HepG2 (cell line): ENCODE measurements at regions not wholly inside any gene's neighbourhood (a gene's known extent, or its start where the extent isn't known, plus 50 kb on each side); places are given as distances from the start of the nearest gene placed in this dataset.
A peak's percentile ranks its signal among the peaks of the same experiment; 100 is the strongest.

Source experiments
- BCL6 ChIP-seq: IDR thresholded peaks from 2 replicates; pipeline ENCODE4 v1.6.1; 2016; ENCODE audit warnings: missing genetic modification reagents, missing compliant biosample characterization
- CCDC6 ChIP-seq: sonication (generic); formaldehyde crosslinking; IDR thresholded peaks from 2 replicates; pipeline ENCODE4 v1.8.1; 2022; ENCODE audit warnings: mild to moderate bottlenecking, missing genetic modification reagents, moderate library complexity
- CENPBD1 ChIP-seq: sonication (generic); formaldehyde crosslinking; IDR thresholded peaks from 2 replicates; pipeline ENCODE4 v1.8.0; 2022; ENCODE audit warnings: missing genetic modification reagents, low read depth, mild to moderate bottlenecking, borderline replicate concordance
- E2F1 ChIP-seq: sonication (generic); formaldehyde crosslinking; IDR thresholded peaks from 2 replicates; pipeline ENCODE4 v1.5.0; 2020; ENCODE audit warnings: missing genetic modification reagents
- ELF1 ChIP-seq: sonication (generic); formaldehyde crosslinking; IDR thresholded peaks from 2 replicates; pipeline ENCODE4 v1.4.0; 2020; ENCODE audit warnings: missing genetic modification reagents
- FOXO4 ChIP-seq: sonication (generic); formaldehyde crosslinking; conservative IDR thresholded peaks from 2 replicates; pipeline ENCODE4 v1.8.1; 2023; ENCODE audit warnings: missing genetic modification reagents
- HNRNPK ChIP-seq: fragments of 200-400 bp; formaldehyde crosslinking; IDR thresholded peaks from 2 replicates; pipeline ENCODE4 v1.6.1; 2018; ENCODE audit warnings: low read length, low read depth, moderate library complexity, mild to moderate bottlenecking; ENCODE audit not compliant: poor library complexity, severe bottlenecking
- KMT2B ChIP-seq: IDR thresholded peaks from 2 replicates; pipeline ENCODE4 v1.6.1; 2016; ENCODE audit warnings: missing genetic modification reagents, missing compliant biosample characterization
- LCORL ChIP-seq, 2 experiments: fragments of 450-650 bp in 1 of 2; sonication (generic) in 1 of 2; formaldehyde crosslinking in 1 of 2; IDR thresholded peaks; 2 replicates each; pipeline versions ENCODE4 v1.5.0 to v1.6.1; 2017 to 2020; ENCODE audit warnings: antibody characterized with exemption in 1 of 2, missing genetic modification reagents in 1 of 2
- MEF2D ChIP-seq: sonication (generic); formaldehyde crosslinking; IDR thresholded peaks from 2 replicates; pipeline ENCODE4 v1.5.1; 2020; ENCODE audit warnings: mild to moderate bottlenecking, missing genetic modification reagents
- NBN ChIP-seq: fragments of 450-650 bp; conservative IDR thresholded peaks from 2 replicates; pipeline ENCODE4 v1.6.1; 2017
- NONO ChIP-seq, 2 experiments: fragments of 450-650 bp in 1 of 2; sonication (generic) in 1 of 2; formaldehyde crosslinking in 1 of 2; IDR thresholded peaks in 1 of 2; conservative IDR thresholded peaks in 1 of 2; 2 replicates each; pipeline versions ENCODE4 v1.6.1 to v1.8.0; 2017 to 2022; ENCODE audit warnings: mild to moderate bottlenecking in 1 of 2, missing genetic modification reagents in 1 of 2, moderate library complexity in 1 of 2
- RCOR2 ChIP-seq: IDR thresholded peaks from 2 replicates; pipeline ENCODE4 v1.6.1; 2016; ENCODE audit warnings: missing biosample characterization, missing genetic modification reagents
- RXRB ChIP-seq: IDR thresholded peaks from 2 replicates; pipeline ENCODE4 v1.6.1; 2016; ENCODE audit warnings: borderline replicate concordance, missing genetic modification reagents, missing compliant biosample characterization
- ZBTB4 ChIP-seq: sonication (generic); formaldehyde crosslinking; IDR thresholded peaks from 2 replicates; pipeline ENCODE4 v1.4.0; 2020; ENCODE audit warnings: missing genetic modification reagents, mild to moderate bottlenecking, borderline replicate concordance
- ZFP62 ChIP-seq: sonication (generic); formaldehyde crosslinking; IDR thresholded peaks from 2 replicates; pipeline ENCODE4 v1.4.0; 2020; ENCODE audit warnings: missing genetic modification reagents
- ZNF263 ChIP-seq: sonication (generic); formaldehyde crosslinking; IDR thresholded peaks from 2 replicates; pipeline ENCODE4 v1.4.0; 2020; ENCODE audit warnings: missing genetic modification reagents
- ZNF33A ChIP-seq: sonication (generic); formaldehyde crosslinking; IDR thresholded peaks from 2 replicates; pipeline ENCODE4 v1.5.1; 2020; ENCODE audit warnings: missing genetic modification reagents, mild to moderate bottlenecking, moderate library complexity, borderline replicate concordance
- ZNF512B ChIP-seq: sonication (generic); formaldehyde crosslinking; IDR thresholded peaks from 2 replicates; pipeline ENCODE4 v1.5.1; 2020; ENCODE audit warnings: missing genetic modification reagents, mild to moderate bottlenecking, borderline replicate concordance
- ZNF530 ChIP-seq: sonication (generic); formaldehyde crosslinking; IDR thresholded peaks from 2 replicates; pipeline ENCODE4 v1.5.0; 2020; ENCODE audit warnings: low read depth, mild to moderate bottlenecking, missing genetic modification reagents

- TF ChIP-seq ZNF263 (CRISPR knock-in tag) (0 out of 2 replicates have a peak, but pooled peaks have one; percentile 15), RXRB (peak; percentile 44), ZNF33A (CRISPR knock-in tag) (no peak), FOXO4 (CRISPR knock-in tag) (no peak), ZBTB4 (no peak), ELF1 (no peak), LCORL (IDR thresholded peaks at IDR 0.05) (no peak), LCORL (CRISPR knock-in tag; IDR thresholded peaks at IDR 0.05) (no peak; the same call in 1 of the 2 replicates), KMT2B (CRISPR knock-in tag) (no peak; the same call in 1 of the 2 replicates), ZFP62 (CRISPR knock-in tag) (no peak), NBN (no peak), RCOR2 (CRISPR knock-in tag) (0 out of 2 replicates have a peak, but pooled peaks have one; percentile 29), E2F1 (CRISPR knock-in tag) (no peak), ZNF512B (CRISPR knock-in tag) (no peak; the same call in 1 of the 2 replicates), CCDC6 (no peak), HNRNPK (no peak), CENPBD1 (CRISPR knock-in tag) (no peak), ZNF530 (CRISPR knock-in tag) (no peak), NONO (IDR thresholded peaks at IDR 0.05) (no peak), NONO (CRISPR knock-in tag; conservative IDR thresholded peaks at IDR 0.05) (no peak), MEF2D (peak; percentile 52; the same call in 1 of the 2 replicates), BCL6 (CRISPR knock-in tag) (peak; percentile 88)
These were observed 247.8 kb upstream of the SIX2 start (continued) for GRCh38 chr2:45256867-45257641.
